B cell (primary cell): ENCODE measurements at regions not wholly inside any gene's neighbourhood (a gene's known extent, or its start where the extent isn't known, plus 50 kb on each side); places are given as distances from the start of the nearest gene placed in this dataset.

Experiments
- ATAC-seq: fragments of 200-7000 bp; cut with Tn5 transposase; one replicate; pipeline ENCODE4 v1.10.0; 2021; ENCODE audit warnings: low read depth, mild to moderate bottlenecking, moderate number of reproducible peaks, moderate library complexity
- CTCF ChIA-PET: fragments of 350-600 bp; sonication (Branson Sonifier 250); formaldehyde crosslinking; loops from one replicate; lab custom pipeline; 2021; ENCODE audit warnings: antibody characterized with exemption, inconsistent platforms; lab: Charles Lee
- POLR2A ChIA-PET: fragments of 350-600 bp; sonication (Branson Sonifier 250); formaldehyde crosslinking; loops from one replicate; lab custom pipeline; 2021; ENCODE audit warnings: antibody characterized with exemption; lab: Charles Lee
- DNase-seq: peaks from one replicate; pipeline ENCODE4 v3.0.0; 2013
- H2AFZ ChIP-seq: 2 replicates; pipeline ENCODE4 v1.6.1; 2012; ENCODE audit warnings: mild to moderate bottlenecking, low read depth, low read length; ENCODE audit not compliant: insufficient read depth, poor library complexity, severe bottlenecking
- H3K27ac ChIP-seq, 2 donors: 1 replicate in 1 of 2; 2 replicates in 1 of 2; pipeline ENCODE4 v1.5.1; 2012 to 2013; ENCODE audit warnings: low read length in 2 of 2, mild to moderate bottlenecking in 2 of 2, moderate library complexity in 1 of 2
- H3K27me3 ChIP-seq, 4 experiments: fragments of 200-600 bp in 1 of 4; sonication (generic) in 1 of 4; replicated peaks in 1 of 4; 1 replicate in 2 of 4; 2 replicates in 2 of 4; pipeline versions ENCODE4 v1.6.1 to v1.7.0; 2013 to 2016; ENCODE audit warnings: low read length in 3 of 4, mild to moderate bottlenecking in 2 of 4, mixed read lengths in 1 of 4, moderate library complexity in 1 of 4; ENCODE audit not compliant: insufficient read depth in 4 of 4, control insufficient read depth in 3 of 4; ENCODE audit errors: control extremely low read depth in 1 of 4
- H3K36me3 ChIP-seq, 2 experiments: replicated peaks in 1 of 2; 1 replicate in 1 of 2; 2 replicates in 1 of 2; pipeline versions ENCODE4 v1.6.1 to v1.7.1; 2013; ENCODE audit warnings: low read length in 1 of 2; ENCODE audit not compliant: insufficient read depth in 2 of 2, control insufficient read depth in 1 of 2; ENCODE audit errors: control extremely low read depth in 1 of 2, extremely low read depth in 1 of 2
- H3K4me1 ChIP-seq, 2 donors: fragments of 200-600 bp in 1 of 2; sonication (generic) in 1 of 2; 1 replicate in 1 of 2; 2 replicates in 1 of 2; pipeline versions ENCODE4 v1.5.1 to v1.6.1; 2013 to 2017; ENCODE audit warnings: low read length in 2 of 2; ENCODE audit not compliant: control insufficient read depth in 2 of 2, insufficient read depth in 2 of 2
- H3K4me2 ChIP-seq: replicated peaks from 2 replicates; pipeline ENCODE3; 2012; ENCODE audit warnings: mild to moderate bottlenecking, low read depth, low read length; ENCODE audit not compliant: poor library complexity, severe bottlenecking
- H3K4me3 ChIP-seq, 5 experiments: fragments of 200-600 bp in 1 of 5; sonication (generic) in 1 of 5; 1 replicate in 3 of 5; 2 replicates in 2 of 5; pipeline versions ENCODE4 v1.5.1 to v1.7.0; 2011 to 2016; ENCODE audit warnings: low read length in 4 of 5, mild to moderate bottlenecking in 4 of 5, low read depth in 2 of 5, control low read depth in 1 of 5, moderate library complexity in 1 of 5; ENCODE audit not compliant: insufficient read depth in 1 of 5; ENCODE audit errors: control extremely low read depth in 1 of 5, extremely low read depth in 1 of 5
- H3K79me2 ChIP-seq: fragments of 200-600 bp; sonication (generic); one replicate; pipeline ENCODE4 v1.6.0; 2016; ENCODE audit warnings: low read length; ENCODE audit not compliant: control insufficient read depth, insufficient read depth
- H3K9ac ChIP-seq: fragments of 200-600 bp; sonication (generic); 2 replicates; pipeline ENCODE4 v1.6.1; 2017; ENCODE audit warnings: mild to moderate bottlenecking, low read length, moderate library complexity
- H3K9me3 ChIP-seq, 3 donors: one replicate each; pipeline versions ENCODE4 v1.6.1 to v1.7.1; 2013; ENCODE audit warnings: low read length in 2 of 3; ENCODE audit not compliant: control insufficient read depth in 2 of 3, insufficient read depth in 1 of 3; ENCODE audit errors: control extremely low read depth in 1 of 3
- H4K20me1 ChIP-seq: 2 replicates; pipeline ENCODE4 v1.6.0; 2012; ENCODE audit warnings: mild to moderate bottlenecking, low read length; ENCODE audit not compliant: insufficient read depth, control insufficient read depth, poor library complexity, severe bottlenecking
- H3K27ac Mint-ChIP-seq: one replicate; pipeline ENCODE4 v1.8.0; 2021; ENCODE audit warnings: mixed read lengths
- H3K27me3 Mint-ChIP-seq: one replicate; pipeline ENCODE4 v1.8.0; 2021; ENCODE audit warnings: mixed read lengths
- H3K4me1 Mint-ChIP-seq: one replicate; pipeline ENCODE4 v1.8.0; 2021; ENCODE audit warnings: mixed read lengths
- H3K4me3 Mint-ChIP-seq: one replicate; pipeline ENCODE4 v1.8.0; 2021; ENCODE audit warnings: mixed read lengths
- H3K9me3 Mint-ChIP-seq: one replicate; pipeline ENCODE4 v1.8.0; 2022; ENCODE audit warnings: mixed read lengths; ENCODE audit not compliant: insufficient read depth
- EZH2 ChIP-seq: IDR thresholded peaks from 2 replicates; pipeline ENCODE4 v1.6.1; 2012; ENCODE audit warnings: borderline replicate concordance, low read depth, mild to moderate bottlenecking, moderate library complexity, low read length; ENCODE audit not compliant: insufficient read depth, poor library complexity, severe bottlenecking
- WGBS: methylation state at CpG from one replicate; pipeline ENCODE4 v1.1.5; 2013; ENCODE audit warnings: missing lambda C conversion rate; ENCODE audit not compliant: insufficient coverage; 5-methylcytosine and 5-hydroxymethylcytosine counted together
- intact Hi-C: fragments of 100-400 bp; cut with micrococcal nuclease; formaldehyde crosslinking; loops from one replicate; pipeline ENCODE4 v1.10.0; 2022
- TF ChIP-seq, protein P1 (sequence below): fragments of 200-600 bp; IDR thresholded peaks from one replicate; pipeline ENCODE4 v1.8.0; 2022; ENCODE audit warnings: antibody characterized with exemption, mild to moderate bottlenecking

DNA sequence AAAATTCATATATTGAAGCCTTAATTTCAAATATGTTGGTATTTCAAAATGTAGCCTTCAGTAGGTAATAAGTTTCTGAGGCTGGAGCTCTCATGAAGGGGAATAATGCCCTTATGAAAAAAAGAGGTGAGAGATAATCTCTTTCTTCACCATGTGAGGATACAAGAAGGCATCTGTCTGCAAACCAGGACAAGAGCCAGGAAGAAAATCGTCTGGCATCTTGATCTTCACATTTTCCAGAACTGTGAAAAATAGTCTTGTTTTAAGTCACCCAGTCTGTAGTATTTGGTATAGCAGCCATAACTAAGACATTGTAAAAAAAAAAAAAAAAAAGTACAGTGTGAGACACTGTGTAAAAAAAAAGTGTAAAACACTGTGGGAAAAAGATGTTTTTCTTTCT is 768.9 kb downstream of the TAF11L14 start:
- ATAC-seq, result no peak
- Histone ChIP-seq H3K9me3 (no peaks in the 10 kb centered on the region), H3K9ac (no peak overlapping the region), H3K27me3 (no peaks in the 10 kb centered on the region), H3K79me2 (no peaks in the 10 kb centered on the region), H3K4me1 (no peaks in the 10 kb centered on the region), H2AFZ (no peak overlapping the region), H3K27ac (no peak overlapping the region), H3K36me3 (no peaks in the 10 kb centered on the region), H4K20me1 (no peaks in the 10 kb centered on the region), H3K4me2 (no peak overlapping the region), H3K4me3 (no peak overlapping the region)
- ChIA-PET POLR2A (no interaction called here), CTCF (no interaction called here)
- Mint-ChIP-seq H3K27ac (no peak overlapping the region), H3K4me1 (no peaks in the 10 kb centered on the region), H3K27me3 (no peaks in the 10 kb centered on the region), H3K9me3 (no peaks in the 10 kb centered on the region), H3K4me3 (no peak overlapping the region)
- no CpG with 5 or more reads among the region's 1 CpG for WGBS
- intact Hi-C loops, result no loop called here
- no peak for TF ChIP-seq EZH2
- TF ChIP-seq, protein P1, sequence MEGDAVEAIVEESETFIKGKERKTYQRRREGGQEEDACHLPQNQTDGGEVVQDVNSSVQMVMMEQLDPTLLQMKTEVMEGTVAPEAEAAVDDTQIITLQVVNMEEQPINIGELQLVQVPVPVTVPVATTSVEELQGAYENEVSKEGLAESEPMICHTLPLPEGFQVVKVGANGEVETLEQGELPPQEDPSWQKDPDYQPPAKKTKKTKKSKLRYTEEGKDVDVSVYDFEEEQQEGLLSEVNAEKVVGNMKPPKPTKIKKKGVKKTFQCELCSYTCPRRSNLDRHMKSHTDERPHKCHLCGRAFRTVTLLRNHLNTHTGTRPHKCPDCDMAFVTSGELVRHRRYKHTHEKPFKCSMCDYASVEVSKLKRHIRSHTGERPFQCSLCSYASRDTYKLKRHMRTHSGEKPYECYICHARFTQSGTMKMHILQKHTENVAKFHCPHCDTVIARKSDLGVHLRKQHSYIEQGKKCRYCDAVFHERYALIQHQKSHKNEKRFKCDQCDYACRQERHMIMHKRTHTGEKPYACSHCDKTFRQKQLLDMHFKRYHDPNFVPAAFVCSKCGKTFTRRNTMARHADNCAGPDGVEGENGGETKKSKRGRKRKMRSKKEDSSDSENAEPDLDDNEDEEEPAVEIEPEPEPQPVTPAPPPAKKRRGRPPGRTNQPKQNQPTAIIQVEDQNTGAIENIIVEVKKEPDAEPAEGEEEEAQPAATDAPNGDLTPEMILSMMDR, result no peak
- no peak for DNase-seq

DNA sequence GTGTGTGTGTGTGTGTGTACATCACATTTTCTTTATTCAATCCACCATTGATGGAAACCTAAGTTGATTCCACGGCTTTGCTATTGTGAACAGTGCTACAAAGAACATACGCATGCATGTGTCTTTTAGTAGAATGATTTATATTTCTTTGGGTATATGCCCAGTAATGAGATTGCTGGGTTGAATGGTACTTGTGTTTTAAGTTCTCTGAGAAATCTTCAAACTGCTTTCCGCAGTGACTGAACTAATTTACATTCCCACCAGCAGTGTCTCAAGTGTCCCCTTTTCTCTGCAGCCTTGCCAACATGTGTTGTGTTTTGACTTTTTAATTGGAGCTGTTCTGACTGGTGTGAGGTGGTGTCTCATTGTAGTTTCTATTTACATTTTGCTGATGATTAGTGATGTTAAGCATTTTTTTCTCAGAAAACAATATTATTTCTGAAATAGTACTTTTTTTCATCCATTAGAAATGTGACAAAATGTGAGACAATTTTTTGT is 769.7 kb downstream of the TAF11L14 start:
- H3K27me3 ChIP-seq, result no peaks in the 10 kb centered on the region
- intact Hi-C loops, result no loop called here
- no peak overlapping the region for H3K4me2 ChIP-seq
- H3K4me3 ChIP-seq, result no peak overlapping the region
- Mint-ChIP-seq H3K9me3 (no peaks in the 10 kb centered on the region), H3K27ac (no peak overlapping the region), H3K27me3 (no peaks in the 10 kb centered on the region), H3K4me3 (no peak overlapping the region), H3K4me1 (no peaks in the 10 kb centered on the region)
- no peaks in the 10 kb centered on the region for H3K9me3 ChIP-seq
- H3K9ac ChIP-seq, result no peak overlapping the region
- H2AFZ ChIP-seq, result no peak overlapping the region
- no peak for TF ChIP-seq EZH2
- TF ChIP-seq, protein P1, result no peak
- no peaks in the 10 kb centered on the region for H3K4me1 ChIP-seq
- CTCF ChIA-PET, result no interaction called here
- no peaks in the 10 kb centered on the region for H4K20me1 ChIP-seq
- no peak overlapping the region for H3K27ac ChIP-seq
- DNase-seq (no peak), ATAC-seq (no peak)
- H3K79me2 ChIP-seq, result no peaks in the 10 kb centered on the region
- WGBS, result no CpG with 5 or more reads among the region's 3 CpGs
- H3K36me3 ChIP-seq, result no peaks in the 10 kb centered on the region
- POLR2A ChIA-PET, result no interaction called here
